HUES48 (cell line): ENCODE measurements at regions not wholly inside any gene's neighbourhood (a gene's known extent, or its start where the extent isn't known, plus 50 kb on each side); places are given as distances from the start of the nearest gene placed in this dataset.
A peak's percentile ranks its signal among the peaks of the same experiment; 100 is the strongest.
"Not testable (repeated sequence)": the region's sequence is repeated elsewhere in the genome, so short reads cannot be mapped to it uniquely, and the experiment has no call there.

Experiments
- H3K27ac ChIP-seq: one replicate; pipeline ENCODE4 v1.7.0; 2013; ENCODE audit warnings: low read depth, low read length, inconsistent platforms
- H3K27me3 ChIP-seq: 2 replicates; pipeline ENCODE4 v1.6.1; 2013; ENCODE audit warnings: mild to moderate bottlenecking, low read length; ENCODE audit not compliant: control insufficient read depth, insufficient read depth
- H3K36me3 ChIP-seq: 2 replicates; pipeline ENCODE4 v1.6.1; 2013; ENCODE audit warnings: low read length; ENCODE audit not compliant: control insufficient read depth, insufficient read depth
- H3K4me1 ChIP-seq: 2 replicates; pipeline ENCODE4 v1.6.1; 2013; ENCODE audit warnings: mild to moderate bottlenecking, low read length; ENCODE audit not compliant: control insufficient read depth, insufficient read depth
- H3K4me3 ChIP-seq: 2 replicates; pipeline ENCODE4 v1.5.1; 2013; ENCODE audit warnings: mild to moderate bottlenecking, low read depth, low read length
- H3K9ac ChIP-seq: 2 replicates; pipeline ENCODE4 v1.6.1; 2013; ENCODE audit warnings: mild to moderate bottlenecking, low read depth, low read length, moderate library complexity
- H3K9me3 ChIP-seq: 2 replicates; pipeline ENCODE4 v1.6.1; 2013; ENCODE audit warnings: low read length; ENCODE audit not compliant: control insufficient read depth, insufficient read depth

DNA sequence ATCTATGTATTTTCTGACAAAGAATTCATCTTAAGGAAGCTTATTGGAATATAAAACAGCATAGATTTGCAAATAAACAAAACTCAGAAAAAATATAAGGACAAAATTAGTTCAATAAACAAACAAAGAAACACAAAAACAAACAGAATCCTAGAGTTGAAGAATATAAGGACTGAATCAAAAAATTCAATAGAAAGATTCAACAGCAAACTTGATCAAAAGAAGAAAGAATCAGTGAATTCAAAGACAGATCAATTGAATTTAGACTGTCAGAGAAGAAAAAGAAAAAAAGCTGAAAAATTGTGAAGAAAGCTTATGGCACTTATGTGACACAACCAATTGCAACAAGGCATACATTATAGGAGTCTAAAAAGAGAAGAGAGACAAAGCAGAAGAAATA, 770.0 kb upstream of the RGS18 start:
- H3K4me1 ChIP-seq: no peaks in the 10 kb centered on the region
- no peaks in the 10 kb centered on the region for H3K36me3 ChIP-seq
- peaks cover 3% of the 10 kb centered on the region; the same call in 1 of the 2 replicates for H3K9me3 ChIP-seq
- H3K27ac ChIP-seq: no peak overlapping the region
- H3K4me3 ChIP-seq: no peak overlapping the region
- no peak overlapping the region for H3K9ac ChIP-seq
- H3K27me3 ChIP-seq: no peaks in the 10 kb centered on the region

DNA sequence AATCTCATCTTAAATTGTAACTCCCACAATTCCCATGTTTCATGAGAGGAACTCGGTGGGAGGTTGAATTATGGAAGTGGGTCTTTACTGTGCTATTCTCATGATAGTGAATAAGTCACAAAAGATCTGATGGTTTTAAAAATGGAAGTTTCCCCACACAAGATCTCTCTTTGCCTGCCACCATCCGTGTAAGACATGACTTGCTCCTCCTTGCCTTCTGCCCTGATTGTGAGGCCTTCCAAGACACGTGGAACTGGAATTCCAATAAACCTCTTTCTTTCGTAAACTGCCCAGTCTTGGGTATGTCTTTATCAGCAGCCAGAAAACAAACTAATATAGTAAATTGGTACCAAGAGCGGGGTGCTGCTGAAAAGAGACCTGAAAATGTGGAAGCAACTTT, 761.6 kb upstream of the RGS18 start:
- Histone ChIP-seq H3K4me3 (no peak overlapping the region), H3K9ac (no peak overlapping the region)

DNA sequence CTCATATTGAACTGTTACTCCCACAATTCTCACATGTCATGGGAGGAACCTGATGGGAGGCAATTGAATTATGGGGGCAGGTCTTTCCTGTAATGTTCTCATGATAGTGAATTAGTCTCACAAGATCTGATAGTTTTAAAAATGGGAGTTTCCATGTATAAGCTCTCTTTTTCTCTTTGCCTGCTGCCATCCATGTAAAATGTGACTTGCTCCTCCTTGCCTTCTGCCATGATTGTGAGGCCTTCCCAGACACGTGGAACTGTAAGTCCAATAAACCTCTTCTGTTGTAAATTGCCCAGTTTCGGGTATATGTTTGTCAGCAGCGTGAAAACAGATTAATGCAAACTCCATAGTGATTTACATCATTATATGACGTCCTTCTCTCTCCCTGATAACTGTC, 759.7 kb upstream of the RGS18 start:
- H3K27me3 ChIP-seq: no peaks in the 10 kb centered on the region
- no peak overlapping the region for H3K9ac ChIP-seq

More for the DNA sequence above, 761.6 kb upstream of the RGS18 start:
- no peak overlapping the region for H3K27ac ChIP-seq
- no peaks in the 10 kb centered on the region for H3K27me3 ChIP-seq
- H3K4me1 ChIP-seq: no peaks in the 10 kb centered on the region
- H3K9me3 ChIP-seq: peaks cover 8% of the 10 kb centered on the region; the same call in 1 of the 2 replicates
- no peaks in the 10 kb centered on the region for H3K36me3 ChIP-seq

DNA sequence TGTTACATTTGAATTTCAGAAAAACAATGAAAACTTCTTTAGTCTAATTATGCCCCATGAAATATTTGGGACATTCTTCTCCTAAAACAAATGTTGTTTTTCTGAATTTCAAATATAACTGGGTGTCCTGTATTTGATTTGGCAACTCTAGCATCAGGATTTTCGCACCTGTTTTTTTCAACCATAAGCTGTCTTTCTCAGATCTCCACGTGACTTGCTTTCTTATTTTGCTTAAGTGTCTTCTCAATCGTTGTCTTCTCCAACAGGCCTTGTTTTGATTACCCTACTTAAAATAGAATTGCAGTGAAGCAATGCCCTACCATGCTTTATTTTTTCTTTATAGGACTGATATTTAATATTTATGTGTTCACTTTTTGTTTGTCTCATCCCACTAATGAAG, 752.8 kb upstream of the RGS18 start:
- H3K27ac ChIP-seq: no peak overlapping the region
- H3K9ac ChIP-seq: no peak overlapping the region
- no peak overlapping the region for H3K4me3 ChIP-seq
- no peaks in the 10 kb centered on the region for H3K9me3 ChIP-seq
- no peaks in the 10 kb centered on the region for H3K36me3 ChIP-seq
- H3K27me3 ChIP-seq: no peaks in the 10 kb centered on the region
- no peaks in the 10 kb centered on the region for H3K4me1 ChIP-seq

More for the DNA sequence above, 759.7 kb upstream of the RGS18 start:
- Histone ChIP-seq H3K4me3 (no peak overlapping the region), H3K4me1 (no peaks in the 10 kb centered on the region), H3K27ac (no peak overlapping the region), H3K9me3 (peaks cover 8% of the 10 kb centered on the region; the same call in 1 of the 2 replicates), H3K36me3 (no peaks in the 10 kb centered on the region)

- no peaks in the 10 kb centered on the region for H3K36me3 ChIP-seq
- no peaks in the 10 kb centered on the region for H3K27me3 ChIP-seq
- no peak overlapping the region for H3K4me3 ChIP-seq
- H3K4me1 ChIP-seq: no peaks in the 10 kb centered on the region
- H3K27ac ChIP-seq: no peak overlapping the region
- H3K9me3 ChIP-seq: no peaks in the 10 kb centered on the region
- H3K9ac ChIP-seq: no peak overlapping the region
Observed at GRCh38 chr1:191414981-191415640, 743.2 kb upstream of the RGS18 start.

DNA sequence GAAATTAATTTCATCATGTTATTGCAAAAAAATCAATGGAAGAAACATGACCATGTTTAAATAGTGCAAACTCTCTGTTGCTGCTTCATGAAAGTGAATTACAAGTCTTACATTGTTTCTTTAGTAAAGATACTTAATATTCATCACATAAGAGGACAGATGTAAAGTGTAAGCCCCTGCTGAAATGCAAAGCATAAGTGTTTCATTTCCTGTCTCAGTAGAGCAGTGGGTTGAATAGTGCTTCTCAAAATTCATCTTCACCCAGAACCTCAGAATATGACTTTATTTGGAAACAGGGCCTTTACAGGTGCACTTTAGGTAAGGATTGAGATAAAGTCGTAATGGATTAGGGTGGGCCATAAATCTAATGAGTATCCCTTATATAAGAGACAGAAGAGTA, 738.4 kb upstream of the RGS18 start:
- H3K36me3 ChIP-seq: no peaks in the 10 kb centered on the region
- H3K9me3 ChIP-seq: no peaks in the 10 kb centered on the region
- H3K27me3 ChIP-seq: no peaks in the 10 kb centered on the region
- no peak overlapping the region for H3K4me3 ChIP-seq
- no peak overlapping the region for H3K27ac ChIP-seq
- H3K9ac ChIP-seq: no peak overlapping the region
- H3K4me1 ChIP-seq: no peaks in the 10 kb centered on the region

DNA sequence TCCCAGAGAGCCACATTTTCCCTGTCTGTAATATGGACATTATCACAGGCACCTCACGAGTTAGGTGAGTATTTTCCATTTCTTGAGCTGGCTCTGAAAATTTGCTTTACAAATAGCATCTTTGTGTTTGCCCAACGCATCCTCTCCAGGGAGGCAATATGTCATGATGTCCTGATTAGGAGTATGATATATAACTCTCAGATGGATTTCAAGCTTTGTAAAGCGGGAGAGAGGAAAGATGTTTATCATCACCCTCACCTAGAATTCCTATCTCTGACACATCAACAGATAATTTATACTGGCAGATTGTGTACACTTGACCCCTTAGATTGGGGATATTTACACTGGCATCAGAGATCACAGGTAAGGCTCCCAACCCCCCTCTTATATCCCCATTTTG, 730.7 kb upstream of the RGS18 start:
- Histone ChIP-seq H3K27me3 (no peaks in the 10 kb centered on the region), H3K9me3 (no peaks in the 10 kb centered on the region)

GRCh38 chr1:191432817-191433216, 725.4 kb upstream of the RGS18 start:
- no peaks in the 10 kb centered on the region; the same call in 1 of the 2 replicates for H3K4me1 ChIP-seq
- H3K36me3 ChIP-seq: no peaks in the 10 kb centered on the region
- H3K9me3 ChIP-seq: no peaks in the 10 kb centered on the region
- no peak overlapping the region for H3K9ac ChIP-seq
- no peaks in the 10 kb centered on the region for H3K27me3 ChIP-seq
- H3K27ac ChIP-seq: peak overlapping the region; percentile 17
- H3K4me3 ChIP-seq: no peak overlapping the region

More for the DNA sequence above, 730.7 kb upstream of the RGS18 start:
- Histone ChIP-seq H3K36me3 (no peaks in the 10 kb centered on the region), H3K4me3 (no peak overlapping the region), H3K4me1 (no peaks in the 10 kb centered on the region; the same call in 1 of the 2 replicates), H3K9ac (no peak overlapping the region), H3K27ac (no peak overlapping the region)

- H3K9ac ChIP-seq: no peak overlapping the region
- H3K27ac ChIP-seq: no peak overlapping the region
- H3K9me3 ChIP-seq: no peaks in the 10 kb centered on the region
- H3K27me3 ChIP-seq: no peaks in the 10 kb centered on the region
- no peaks in the 10 kb centered on the region for H3K36me3 ChIP-seq
- no peak overlapping the region for H3K4me3 ChIP-seq
- H3K4me1 ChIP-seq: no peaks in the 10 kb centered on the region
Observed at GRCh38 chr1:191438979-191439378, 719.3 kb upstream of the RGS18 start.

GRCh38 chr1:191448279-191448678, 710.0 kb upstream of the RGS18 start:
- not testable (repeated sequence) for H3K9ac ChIP-seq, H3K27ac ChIP-seq, H3K4me3 ChIP-seq, H3K27me3 ChIP-seq, H3K9me3 ChIP-seq, H3K36me3 ChIP-seq, H3K4me1 ChIP-seq

- no peaks in the 10 kb centered on the region for H3K4me1 ChIP-seq
Observed at GRCh38 chr1:191452586-191452985, 705.7 kb upstream of the RGS18 start.

More at GRCh38 chr1:191452586-191452985, 705.7 kb upstream of the RGS18 start:
- no peak overlapping the region for H3K4me3 ChIP-seq
- no peaks in the 10 kb centered on the region for H3K36me3 ChIP-seq
- H3K9ac ChIP-seq: no peak overlapping the region
- no peaks in the 10 kb centered on the region for H3K27me3 ChIP-seq
- no peak overlapping the region for H3K27ac ChIP-seq
- H3K9me3 ChIP-seq: peaks cover 5% of the 10 kb centered on the region; the same call in 1 of the 2 replicates
